Neural progenitor cell (in vitro differentiated cells): ENCODE measurements at regions not wholly inside any gene's neighbourhood (a gene's known extent, or its start where the extent isn't known, plus 50 kb on each side); places are given as distances from the start of the nearest gene placed in this dataset.

ENCODE experiments used
- CTCF ChIP-seq: fragments of 200-600 bp; sonication (generic); IDR thresholded peaks from 2 replicates; pipeline ENCODE4 v1.5.1; 2017; ENCODE audit warnings: antibody characterized with exemption, mild to moderate bottlenecking
- EZH2 ChIP-seq: fragments of 200-600 bp; sonication (generic); IDR thresholded peaks from 2 replicates; pipeline ENCODE4 v1.6.1; 2017; ENCODE audit warnings: antibody characterized with exemption, mild to moderate bottlenecking, moderate library complexity

DNA sequence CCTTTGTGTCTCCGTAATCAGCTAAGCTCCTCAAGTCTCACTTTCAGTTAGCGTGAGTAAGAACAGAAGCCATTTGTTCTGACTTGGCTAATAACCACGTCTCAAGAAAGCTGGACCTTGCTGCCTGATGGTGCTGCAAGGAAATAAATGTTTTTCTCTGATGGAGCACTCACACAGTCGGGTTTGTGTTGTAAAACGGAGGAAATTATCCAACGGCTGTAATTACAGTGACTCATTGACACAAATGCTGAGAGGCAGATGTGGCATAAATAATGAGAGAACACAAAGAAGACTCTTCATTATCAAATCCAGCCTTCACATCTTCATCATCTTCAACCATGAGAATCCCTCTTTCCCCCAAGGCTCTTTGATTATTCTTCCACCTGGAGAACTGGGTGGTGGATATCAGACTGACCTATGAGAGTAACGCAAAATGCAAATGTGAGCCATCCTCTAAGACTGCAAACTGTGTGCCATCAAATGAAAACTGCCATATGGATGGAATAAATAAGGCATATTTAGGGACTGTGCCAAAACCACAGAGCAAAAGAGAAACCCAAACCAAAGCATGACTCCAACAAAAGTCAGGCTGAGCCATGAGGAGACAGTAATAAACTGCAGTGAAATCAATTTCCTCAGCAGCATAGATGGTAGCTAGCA is 252.6 kb downstream of the RND3 start:
- no peak for TF ChIP-seq CTCF
- TF ChIP-seq EZH2: no peak
